H1 (cell line): ENCODE measurements at regions not wholly inside any gene's neighbourhood (a gene's known extent, or its start where the extent isn't known, plus 50 kb on each side); places are given as distances from the start of the nearest gene placed in this dataset.

Experiments used
- CTCF ChIA-PET: fragments of 300-600 bp; sonication (Branson Sonifier 250); formaldehyde crosslinking; loops from one replicate; lab custom pipeline; 2021; ENCODE audit not compliant: partially characterized antibody; lab: Charles Lee
- POLR2A ChIA-PET: fragments of 300-600 bp; sonication (Branson Sonifier 250); formaldehyde crosslinking; loops from one replicate; lab custom pipeline; 2021; ENCODE audit warnings: inconsistent platforms; ENCODE audit not compliant: partially characterized antibody; lab: Charles Lee
- DNase-seq, 2 experiments: peaks; one replicate each; pipeline versions ENCODE4 v3.0.0 to v3.0.0-alpha.2; 2010 to 2022; ENCODE audit warnings: low spot score in 2 of 2, low read depth in 1 of 2, mixed read lengths in 1 of 2
- FAIRE-seq: peaks from 2 replicates; lab custom pipeline; 2011; peaks lifted over from hg19 to GRCh38; lab: Jason Lieb, UNC
- H2AFZ ChIP-seq: 2 replicates; pipeline ENCODE4 v1.8.1; 2012; ENCODE audit warnings: low read length, inconsistent platforms
- H2AK5ac ChIP-seq: 2 replicates; pipeline ENCODE4 v1.6.1; 2013; ENCODE audit warnings: low read depth, low read length
- H2BK120ac ChIP-seq: replicated peaks from 2 replicates; pipeline ENCODE3; 2013; ENCODE audit warnings: low read depth, low read length, inconsistent platforms
- H2BK12ac ChIP-seq: 2 replicates; pipeline ENCODE4 v1.6.1; 2013; ENCODE audit warnings: low read depth, low read length
- H2BK15ac ChIP-seq: 2 replicates; pipeline ENCODE4 v1.6.1; 2013; ENCODE audit warnings: low read length
- H2BK20ac ChIP-seq: 2 replicates; pipeline ENCODE4 v1.6.1; 2013; ENCODE audit warnings: low read length
- H2BK5ac ChIP-seq: 2 replicates; pipeline ENCODE4 v1.6.1; 2013; ENCODE audit warnings: low read depth, low read length
- H3K14ac ChIP-seq: 2 replicates; pipeline ENCODE4 v1.6.1; 2013; ENCODE audit warnings: inconsistent platforms; ENCODE audit not compliant: insufficient read length
- H3K18ac ChIP-seq: 2 replicates; pipeline ENCODE4 v1.6.1; 2013; ENCODE audit warnings: low read length; ENCODE audit errors: extremely low read depth
- H3K23ac ChIP-seq: 2 replicates; pipeline ENCODE4 v1.6.1; 2013; ENCODE audit warnings: inconsistent platforms; ENCODE audit not compliant: insufficient read length
- H3K23me2 ChIP-seq: 2 replicates; pipeline ENCODE4 v1.6.1; 2013; ENCODE audit warnings: low read depth, low read length
- H3K27ac ChIP-seq: 2 replicates; pipeline ENCODE4 v1.6.1; 2011; ENCODE audit warnings: low read depth, low read length, inconsistent platforms
- H3K27me3 ChIP-seq, 4 experiments: replicated peaks in 1 of 4; 1 replicate in 1 of 4; 2 replicates in 3 of 4; pipeline versions ENCODE4 v1.6.1 to v1.8.1; 2011 to 2013; ENCODE audit warnings: low read length in 3 of 4, mild to moderate bottlenecking in 3 of 4, inconsistent platforms in 2 of 4, mixed read lengths in 2 of 4, moderate library complexity in 1 of 4; ENCODE audit not compliant: control insufficient read depth in 3 of 4, insufficient read depth in 3 of 4; ENCODE audit errors: extremely low read depth in 1 of 4
- H3K36me3 ChIP-seq, 4 experiments: 2 replicates each; pipeline versions ENCODE4 v1.6.1 to v1.8.1; 2011 to 2013; ENCODE audit warnings: mild to moderate bottlenecking in 4 of 4, low read length in 3 of 4, moderate library complexity in 2 of 4, control low read depth in 1 of 4, inconsistent platforms in 1 of 4; ENCODE audit not compliant: insufficient read depth in 4 of 4, control insufficient read depth in 2 of 4
- H3K4ac ChIP-seq: replicated peaks from 2 replicates; pipeline ENCODE3; 2013; ENCODE audit warnings: low read length, low read depth, mixed read lengths, inconsistent platforms; ENCODE audit not compliant: insufficient read length
- H3K4me1 ChIP-seq, 4 experiments: replicated peaks in 1 of 4; 1 replicate in 1 of 4; 2 replicates in 3 of 4; pipeline versions ENCODE4 v1.6.1 to v1.8.1; 2011 to 2013; ENCODE audit warnings: low read length in 3 of 4, inconsistent platforms in 2 of 4, mixed read lengths in 1 of 4; ENCODE audit not compliant: insufficient read depth in 4 of 4, control insufficient read depth in 3 of 4
- H3K4me2 ChIP-seq, 2 experiments: 2 replicates each; pipeline versions ENCODE4 v1.6.1 to v1.8.1; 2011 to 2013; ENCODE audit warnings: low read depth in 2 of 2, low read length in 2 of 2, control low read depth in 1 of 2, inconsistent platforms in 1 of 2, mild to moderate bottlenecking in 1 of 2; ENCODE audit not compliant: insufficient read depth in 1 of 2
- H3K4me3 ChIP-seq, 4 experiments: fragments of 200-600, 300-600 bp in 1 of 4; sonication (generic), shearing (Covaris generic), sonication (Bioruptor Twin) in 1 of 4; 2 replicates each; pipeline versions ENCODE4 v1.5.1 to v1.8.1; 2011 to 2016; ENCODE audit warnings: low read length in 4 of 4, low read depth in 3 of 4, control low read depth in 2 of 4, inconsistent platforms in 2 of 4, mild to moderate bottlenecking in 2 of 4, mixed read lengths in 1 of 4, moderate library complexity in 1 of 4; ENCODE audit not compliant: insufficient read depth in 2 of 4; ENCODE audit errors: extremely low read depth in 1 of 4
- H3K56ac ChIP-seq: replicated peaks from 2 replicates; pipeline ENCODE3; 2013; ENCODE audit warnings: low read depth, mild to moderate bottlenecking, mixed read lengths, low read length, inconsistent platforms; ENCODE audit not compliant: insufficient read length
- H3K79me1 ChIP-seq: 2 replicates; pipeline ENCODE4 v1.6.1; 2013; ENCODE audit warnings: low read depth, low read length, control low read depth
- H3K79me2 ChIP-seq, 2 experiments: 2 replicates each; pipeline versions ENCODE4 v1.6.1 to v1.8.1; 2012 to 2013; ENCODE audit warnings: low read length in 2 of 2, mild to moderate bottlenecking in 2 of 2, inconsistent platforms in 1 of 2; ENCODE audit not compliant: insufficient read depth in 2 of 2, control insufficient read depth in 1 of 2
- H3K9ac ChIP-seq, 4 experiments: replicated peaks in 1 of 4; 1 replicate in 1 of 4; 2 replicates in 3 of 4; pipeline versions ENCODE4 v1.6.1 to v1.8.1; 2011 to 2013; ENCODE audit warnings: low read depth in 3 of 4, low read length in 3 of 4, control low read depth in 2 of 4, mild to moderate bottlenecking in 2 of 4, moderate library complexity in 2 of 4, inconsistent platforms in 1 of 4; ENCODE audit errors: extremely low read depth in 1 of 4
- H3K9me3 ChIP-seq, 2 experiments: 2 replicates each; pipeline versions ENCODE4 v1.6.1 to v1.8.1; 2012 to 2013; ENCODE audit warnings: mild to moderate bottlenecking in 2 of 2, moderate library complexity in 2 of 2, control low read depth in 1 of 2, inconsistent platforms in 1 of 2, low read depth in 1 of 2, low read length in 1 of 2, mixed read lengths in 1 of 2; ENCODE audit not compliant: insufficient read depth in 2 of 2
- H4K20me1 ChIP-seq, 2 experiments: replicated peaks in 1 of 2; 2 replicates each; pipeline versions ENCODE3 to v1.8.1; 2011 to 2013; ENCODE audit warnings: inconsistent platforms in 2 of 2, low read length in 2 of 2, mild to moderate bottlenecking in 1 of 2; ENCODE audit not compliant: insufficient read depth in 2 of 2, control insufficient read depth in 1 of 2
- H4K5ac ChIP-seq: 2 replicates; pipeline ENCODE4 v1.6.1; 2013; ENCODE audit warnings: low read length, low read depth, mixed read lengths, inconsistent platforms; ENCODE audit not compliant: insufficient read length
- H4K8ac ChIP-seq: 2 replicates; pipeline ENCODE4 v1.8.0; 2013; ENCODE audit warnings: mild to moderate bottlenecking, moderate library complexity, low read length, inconsistent platforms; ENCODE audit not compliant: insufficient read depth; ENCODE audit errors: extremely low read depth
- H4K91ac ChIP-seq: replicated peaks from 2 replicates; pipeline ENCODE3; 2013; ENCODE audit warnings: low read length, mixed read lengths, inconsistent platforms; ENCODE audit not compliant: insufficient read length
- CBX5 ChIP-seq: fragments of 300-800, 300-1000 bp; sonication (generic); IDR thresholded peaks from 2 replicates; pipeline ENCODE4 v1.7.1; 2016; ENCODE audit warnings: antibody characterized with exemption, low read length, low read depth
- CBX8 ChIP-seq: fragments of 300-800, 300-1000 bp; sonication (generic); IDR thresholded peaks from 2 replicates; pipeline ENCODE4 v1.7.1; 2016; ENCODE audit warnings: low read depth, low read length, borderline replicate concordance
- EZH2 ChIP-seq: fragments of 200-600 bp; sonication (generic); IDR thresholded peaks from 2 replicates; pipeline ENCODE4 v1.7.1; 2012; ENCODE audit warnings: low read depth, mild to moderate bottlenecking, moderate library complexity, low read length, inconsistent platforms; ENCODE audit not compliant: severe bottlenecking
- KDM5A ChIP-seq: fragments of 200-600 bp; IDR thresholded peaks from 2 replicates; pipeline ENCODE4 v1.7.1; 2012; ENCODE audit warnings: mild to moderate bottlenecking, low read length, inconsistent platforms, mixed read lengths
- SIRT6 ChIP-seq: IDR thresholded peaks from one replicate; pipeline ENCODE4 v1.7.1; 2012; ENCODE audit warnings: low read length, inconsistent platforms
- SRF ChIP-seq: IDR thresholded peaks from 2 replicates; pipeline ENCODE4 v1.6.1; 2011; ENCODE audit warnings: mild to moderate bottlenecking, low read depth, low read length, moderate library complexity
- SUZ12 ChIP-seq: fragments of 200-600 bp; sonication (generic); IDR thresholded peaks from 2 replicates; pipeline ENCODE4 v1.6.1; 2012; ENCODE audit warnings: mild to moderate bottlenecking, inconsistent platforms, low read length, moderate library complexity, mixed read lengths
- TAF1 ChIP-seq: IDR thresholded peaks from 2 replicates; pipeline ENCODE4 v1.6.1; 2011; ENCODE audit warnings: mild to moderate bottlenecking, low read depth, low read length
- TAF7 ChIP-seq: optimal IDR thresholded peaks from 2 replicates; pipeline ENCODE3; 2011; ENCODE audit warnings: low read depth, mild to moderate bottlenecking, inconsistent platforms, low read length, moderate library complexity, borderline replicate concordance
- WGBS, 2 experiments: shearing (Covaris generic) in 1 of 2; methylation state at CpG; one replicate each; pipeline versions ENCODE4 v1.1.6 to v1.1.7; 2013 to 2015; ENCODE audit warnings: low lambda C conversion rate in 2 of 2, mixed read lengths in 2 of 2, inconsistent platforms in 1 of 2, low coverage in 1 of 2, missing lambda C conversion rate in 1 of 2; ENCODE audit not compliant: insufficient replicate concordance in 2 of 2, insufficient coverage in 1 of 2, insufficient read length in 1 of 2; ENCODE audit errors: extremely low coverage in 1 of 2, missing lambda C conversion rate in 1 of 2; 5-methylcytosine and 5-hydroxymethylcytosine counted together

- no peak overlapping the region for H4K8ac ChIP-seq
- no peak overlapping the region for H2AK5ac ChIP-seq
- no peak overlapping the region for H2BK120ac ChIP-seq
- FAIRE-seq (no peak), DNase-seq (no peak)
- no peak overlapping the region for H3K4ac ChIP-seq
- no peaks in the 10 kb centered on the region for H3K4me1 ChIP-seq
- 67% methylated on average over 3 of the region's 3 CpGs; no CpG with 5 or more reads in 1 of the 2 experiments for WGBS, 2 experiments
- H3K14ac ChIP-seq = no peak overlapping the region
- H3K23ac ChIP-seq = no peak overlapping the region
- no peak overlapping the region for H2BK15ac ChIP-seq
- no peak overlapping the region for H4K5ac ChIP-seq
- H3K4me3 ChIP-seq = no peak overlapping the region
- ChIA-PET CTCF (no interaction called here), POLR2A (no interaction called here)
- no peak for TF ChIP-seq TAF7
- no peak for TF ChIP-seq KDM5A
- no peak for TF ChIP-seq CBX5
- TF ChIP-seq EZH2 = no peak
- TF ChIP-seq TAF1 = no peak
- no peak for TF ChIP-seq SUZ12
- TF ChIP-seq CBX8 = no peak
- no peak for TF ChIP-seq SIRT6
- no peak for TF ChIP-seq SRF
- H3K23me2 ChIP-seq = no peaks in the 10 kb centered on the region
- peaks cover 73 to 92% of the 10 kb centered on the region in 2 experiments for H3K9me3 ChIP-seq
- no peak overlapping the region for H4K91ac ChIP-seq
- H3K18ac ChIP-seq = no peak overlapping the region
- H4K20me1 ChIP-seq = no peaks in the 10 kb centered on the region
- no peaks in the 10 kb centered on the region for H3K36me3 ChIP-seq
- no peak overlapping the region for H3K56ac ChIP-seq
- H3K79me1 ChIP-seq = no peaks in the 10 kb centered on the region
- no peak overlapping the region for H2BK20ac ChIP-seq
- no peak overlapping the region for H2BK12ac ChIP-seq
- H2BK5ac ChIP-seq = no peak overlapping the region
- no peaks in the 10 kb centered on the region for H3K79me2 ChIP-seq
- peaks cover 0 to 3% (median 0%) of the 10 kb centered on the region in 4 experiments; a peak in 1 of 7 replicates for H3K27me3 ChIP-seq
- H3K9ac ChIP-seq = no peak overlapping the region
- H2AFZ ChIP-seq = no peak overlapping the region
- no peak overlapping the region for H3K4me2 ChIP-seq
- no peak overlapping the region for H3K27ac ChIP-seq
Observed at GRCh38 chr17:27072885-27073284, 221.0 kb upstream of the WSB1 start.
